SIG-M5 (cell line): ENCODE measurements at regions not wholly inside any gene's neighbourhood (a gene's known extent, or its start where the extent isn't known, plus 50 kb on each side); places are given as distances from the start of the nearest gene placed in this dataset.
"Not testable (repeated sequence)": the region's sequence is repeated elsewhere in the genome, so short reads cannot be mapped to it uniquely, and the experiment has no call there.

ENCODE experiments used
- DNase-seq: peaks from one replicate; lab custom pipeline; 2025; lab: John Stamatoyannopoulos, UW

GRCh38 chr6:9024246-9024645 lies 588.9 kb upstream of the SLC35B3 start:
- not testable (repeated sequence) for DNase-seq

- DNase-seq: no peak
Observed at GRCh38 chr6:9020001-9020400, 584.7 kb upstream of the SLC35B3 start.

DNA sequence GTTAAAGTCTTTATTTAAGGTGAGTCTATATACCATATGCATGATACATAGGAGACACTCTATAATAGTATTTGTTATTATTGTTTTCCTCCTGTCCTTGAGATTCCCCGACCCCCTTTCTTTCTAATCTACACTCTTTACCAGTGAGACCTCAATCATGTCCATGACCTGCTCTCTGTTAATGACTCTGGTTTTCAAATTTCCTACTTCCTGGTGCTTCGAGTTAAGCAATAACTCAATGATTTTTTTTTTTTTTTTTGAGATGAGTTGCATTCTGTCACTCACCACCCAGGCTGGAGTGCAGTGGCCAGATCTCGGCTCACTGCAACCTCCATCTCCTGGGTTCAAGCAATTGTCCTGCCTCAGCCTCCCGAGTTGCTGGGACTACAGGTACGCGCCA lies 574.6 kb upstream of the SLC35B3 start:
- no peak for DNase-seq

DNA sequence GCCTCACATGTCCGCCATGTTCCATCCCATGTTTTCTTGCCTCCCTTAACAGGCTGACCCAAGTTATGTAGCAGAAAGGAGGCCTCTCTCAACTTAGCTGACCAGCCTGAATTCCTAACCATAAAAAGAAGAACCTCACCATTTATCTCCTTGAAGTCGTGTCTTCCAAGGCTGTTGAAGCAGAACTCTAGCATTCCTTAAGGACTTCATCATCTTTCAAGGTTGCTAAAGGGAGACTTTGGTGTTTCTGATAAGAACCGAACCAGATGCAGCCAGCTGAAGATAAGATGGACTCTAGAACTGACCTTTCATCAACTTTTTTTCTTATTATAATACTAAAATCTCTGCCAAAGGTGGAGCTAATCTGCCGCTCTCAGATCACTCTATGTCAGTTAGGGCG lies 571.7 kb upstream of the SLC35B3 start:
- no peak for DNase-seq

- no peak for DNase-seq
Observed at GRCh38 chr6:9002833-9003232, 567.5 kb upstream of the SLC35B3 start.

DNA sequence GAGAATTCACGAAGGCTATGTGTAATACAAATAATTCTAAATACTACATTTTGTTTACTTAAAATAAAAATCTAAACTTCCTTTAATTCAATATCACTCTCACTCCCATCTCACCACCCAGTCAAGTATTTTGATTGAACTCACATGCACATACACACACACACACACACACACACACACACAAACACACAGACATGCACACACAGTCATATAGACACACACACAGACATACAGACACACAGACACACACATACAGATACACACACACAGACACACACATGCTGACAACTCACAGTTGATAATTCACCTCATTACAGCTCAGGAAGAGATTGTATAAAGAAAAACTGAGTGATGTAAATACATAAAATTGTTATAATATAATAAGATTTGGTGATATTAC lies 559.8 kb upstream of the SLC35B3 start:
- DNase-seq: no peak

- no peak for DNase-seq
Observed at GRCh38 chr6:8993111-8993510, 557.8 kb upstream of the SLC35B3 start.

DNA sequence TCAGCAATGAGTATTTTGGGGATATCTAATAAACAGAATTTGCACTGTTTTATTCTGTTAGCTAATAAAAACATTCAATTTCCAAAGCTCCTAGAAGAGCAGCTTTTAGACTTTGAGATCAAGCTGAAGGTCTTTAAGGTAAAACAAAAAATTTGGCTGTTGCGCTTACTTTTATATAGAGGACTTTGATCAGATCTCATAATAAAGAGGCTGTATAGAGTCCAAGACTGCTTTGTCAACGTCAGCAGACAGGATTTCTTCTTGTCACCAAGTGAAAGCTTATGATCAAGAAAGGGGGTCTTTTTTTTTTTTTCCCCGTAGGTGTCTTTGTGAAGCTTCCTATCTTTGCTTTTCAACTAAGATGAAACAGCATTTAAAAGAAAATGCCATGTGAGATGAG lies 556.5 kb upstream of the SLC35B3 start:
- DNase-seq: no peak

DNA sequence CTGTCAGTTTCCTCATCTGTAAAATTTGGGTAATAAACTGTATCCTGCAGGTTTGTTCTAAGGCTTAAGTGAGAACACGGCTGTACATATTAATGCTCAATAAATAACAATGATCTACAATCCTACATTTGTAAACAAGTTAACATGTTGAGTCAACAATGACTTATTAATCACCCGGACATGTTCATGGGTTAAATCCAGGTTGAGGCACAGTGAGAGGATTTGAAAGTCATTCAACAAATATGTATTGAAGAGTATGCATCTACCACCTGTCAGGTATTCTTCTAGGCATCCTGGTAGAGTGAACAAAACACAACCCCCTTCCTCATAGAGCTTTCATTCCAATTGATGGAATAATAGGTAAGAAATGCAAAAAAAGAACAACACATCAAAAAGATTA lies 554.7 kb upstream of the SLC35B3 start:
- DNase-seq: no peak

GRCh38 chr6:8983202-8983688 lies 547.9 kb upstream of the SLC35B3 start:
- DNase-seq: no peak

DNA sequence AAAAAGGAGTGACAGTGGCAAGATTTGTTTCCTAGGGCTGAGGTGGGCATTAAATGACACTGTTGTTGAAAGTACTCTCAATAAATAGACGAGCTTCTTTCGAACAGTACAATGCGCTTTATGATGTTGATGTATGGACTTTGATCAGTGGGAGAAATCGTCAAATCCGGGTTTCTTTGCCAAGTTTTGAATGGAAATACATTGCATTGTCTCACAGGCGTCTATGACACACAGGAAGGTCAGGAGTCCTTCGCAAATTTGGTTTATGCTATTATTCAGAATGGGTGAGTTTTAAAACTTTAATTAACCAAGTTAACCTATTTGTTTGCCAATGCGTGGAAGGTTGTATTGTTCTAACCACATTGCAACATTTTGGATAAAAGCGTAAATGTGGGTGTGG lies 547.3 kb upstream of the SLC35B3 start:
- DNase-seq: no peak

GRCh38 chr6:8973395-8973794 lies 538.0 kb upstream of the SLC35B3 start:
- DNase-seq: no peak

DNA sequence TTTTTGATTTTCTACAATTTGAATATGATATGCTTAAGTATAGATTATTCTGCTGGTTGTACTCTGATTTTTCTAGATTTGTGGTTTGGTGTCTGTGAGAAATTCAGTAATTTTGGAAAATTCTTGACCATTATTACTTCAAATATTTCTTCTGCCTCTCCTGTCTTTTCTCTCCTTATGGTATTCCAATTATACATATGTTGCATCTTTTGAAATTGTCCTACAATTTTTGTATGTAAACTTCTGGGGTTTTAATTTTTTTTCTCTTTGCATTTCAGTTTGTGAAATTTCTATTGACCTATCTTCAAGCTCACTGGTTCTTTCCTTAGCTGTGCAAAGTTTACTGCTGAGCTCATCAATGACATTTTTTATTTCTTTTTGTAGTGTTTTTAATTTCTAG lies 534.4 kb upstream of the SLC35B3 start:
- DNase-seq: no peak

DNA sequence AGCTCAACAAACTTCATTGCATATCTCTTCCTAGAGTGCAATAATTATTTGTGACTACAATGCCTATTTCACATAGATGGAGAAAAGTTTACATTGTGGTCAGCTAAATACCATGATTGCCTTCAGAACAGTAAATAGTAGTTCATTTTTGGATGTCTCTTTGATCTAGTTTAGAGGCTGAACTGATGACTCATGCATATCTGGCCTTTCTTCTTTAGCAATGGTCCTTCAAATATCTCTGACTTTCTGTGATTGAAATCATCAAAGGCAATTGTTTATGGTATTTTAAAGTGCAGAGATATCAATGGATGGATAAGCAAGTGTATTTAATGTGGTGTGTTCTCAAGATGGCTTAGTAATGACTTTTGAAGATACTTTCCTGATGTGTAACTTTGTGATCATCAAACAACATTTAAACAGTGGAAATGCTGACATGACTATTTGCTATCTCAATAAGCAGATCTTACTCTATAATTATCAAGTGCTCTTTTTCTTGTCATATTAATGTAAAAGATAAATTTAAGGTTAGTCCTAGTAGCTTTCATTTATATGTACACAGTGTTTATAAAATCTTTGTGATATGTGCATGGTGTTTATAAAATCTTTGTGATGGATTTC lies 523.7 kb upstream of the SLC35B3 start:
- no peak for DNase-seq

- DNase-seq: no peak
Observed at GRCh38 chr6:8953310-8953709, 518.0 kb upstream of the SLC35B3 start.

DNA sequence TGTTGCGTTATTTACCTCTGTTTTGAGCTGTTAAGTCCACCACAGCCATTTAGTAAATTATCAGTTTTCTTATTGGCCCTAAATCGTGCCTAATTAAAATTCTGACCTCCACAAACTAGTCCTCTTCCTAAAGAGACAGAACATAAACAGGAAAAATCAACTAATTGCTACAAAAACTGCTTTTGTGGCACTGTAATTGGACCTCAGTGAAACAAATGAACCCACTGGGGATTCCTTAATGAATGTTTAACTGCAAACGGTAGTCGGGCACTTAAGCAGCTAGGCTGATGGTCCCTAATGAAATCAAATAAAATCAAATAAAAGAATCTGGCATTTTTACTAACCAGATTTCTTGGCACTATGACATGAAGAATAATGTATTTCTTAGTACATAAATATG lies 513.4 kb upstream of the SLC35B3 start:
- DNase-seq: no peak

GRCh38 chr6:8947900-8948299 lies 512.6 kb upstream of the SLC35B3 start:
- DNase-seq: no peak

DNA sequence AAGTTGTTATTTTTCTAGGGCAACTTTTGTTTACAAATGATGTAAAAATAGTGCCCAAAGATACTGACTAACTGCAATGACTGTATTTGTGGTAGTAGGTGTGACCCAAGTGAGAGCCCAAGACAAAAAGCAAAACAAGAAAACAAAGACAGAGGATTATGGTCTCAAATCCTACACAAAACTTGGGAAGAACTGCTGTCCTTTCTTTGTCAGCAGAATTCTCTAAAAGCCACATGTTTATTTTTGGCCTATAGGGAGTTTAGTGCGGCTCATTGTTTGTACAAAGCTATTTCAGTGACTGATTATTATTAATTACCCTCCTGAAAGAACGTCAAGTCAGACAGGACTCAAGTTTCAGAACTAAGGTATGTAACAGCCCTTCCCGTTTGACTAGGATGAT lies 509.2 kb upstream of the SLC35B3 start:
- DNase-seq: no peak

DNA sequence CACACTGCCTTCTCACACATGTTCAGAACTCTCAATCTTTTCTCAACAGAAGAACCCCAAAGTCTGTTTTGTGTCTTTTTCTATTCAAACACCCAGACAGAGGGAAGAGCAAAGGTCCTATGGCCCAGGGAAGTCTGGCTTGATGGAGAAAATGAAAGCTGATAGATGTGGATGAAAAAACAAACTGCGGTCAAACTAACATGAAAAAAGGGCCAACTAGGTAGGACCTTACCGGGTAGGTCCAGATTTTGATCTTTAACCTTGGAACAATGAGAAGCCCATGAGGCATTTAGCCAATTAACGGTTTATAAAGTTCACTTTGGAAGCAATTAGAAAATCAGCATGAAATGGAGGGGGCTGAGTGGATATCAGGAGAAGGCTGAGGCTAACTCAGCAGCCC lies 507.7 kb upstream of the SLC35B3 start:
- no peak for DNase-seq

- no peak for DNase-seq
Observed at GRCh38 chr6:8941577-8941976, 506.2 kb upstream of the SLC35B3 start.

GRCh38 chr6:8940356-8940755 lies 505.0 kb upstream of the SLC35B3 start:
- no peak for DNase-seq

DNA sequence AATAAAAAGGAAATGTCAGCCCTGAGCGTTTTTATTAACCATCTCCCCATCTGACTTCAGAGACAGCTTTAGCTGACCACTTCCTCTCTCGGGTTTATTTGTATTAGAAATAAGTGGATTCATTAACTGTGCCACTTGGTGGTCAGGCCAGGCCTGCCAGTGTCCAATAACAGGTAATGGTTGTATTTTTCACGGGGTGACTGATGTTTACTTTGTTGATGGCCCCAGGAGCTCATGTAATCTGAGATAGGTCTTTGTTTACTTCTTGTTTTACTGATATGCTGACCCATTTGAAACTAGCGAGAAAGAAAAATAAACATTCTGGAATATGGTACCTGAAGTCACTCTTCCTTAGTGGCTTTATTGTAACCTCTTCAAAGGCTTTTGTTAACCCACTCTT lies 504.3 kb upstream of the SLC35B3 start:
- DNase-seq: no peak

DNA sequence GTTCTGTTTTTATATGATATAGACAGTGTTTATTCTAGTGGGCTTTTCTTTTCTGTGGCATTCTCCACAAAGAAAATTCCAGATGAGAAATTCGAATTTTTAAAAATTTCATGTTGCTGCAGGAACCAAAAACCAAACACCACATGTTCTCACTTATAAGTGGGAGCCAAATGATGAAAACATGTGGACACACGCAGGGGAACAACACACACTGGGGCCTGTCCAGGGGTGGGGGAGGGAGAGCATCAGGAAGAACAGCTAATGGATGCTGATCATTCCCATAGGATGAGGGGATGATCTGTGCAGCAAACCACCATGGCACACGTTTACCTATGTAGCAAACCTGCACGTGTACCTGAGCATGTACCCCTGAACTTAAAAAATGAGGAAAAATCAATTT lies 499.0 kb upstream of the SLC35B3 start:
- DNase-seq: no peak

DNA sequence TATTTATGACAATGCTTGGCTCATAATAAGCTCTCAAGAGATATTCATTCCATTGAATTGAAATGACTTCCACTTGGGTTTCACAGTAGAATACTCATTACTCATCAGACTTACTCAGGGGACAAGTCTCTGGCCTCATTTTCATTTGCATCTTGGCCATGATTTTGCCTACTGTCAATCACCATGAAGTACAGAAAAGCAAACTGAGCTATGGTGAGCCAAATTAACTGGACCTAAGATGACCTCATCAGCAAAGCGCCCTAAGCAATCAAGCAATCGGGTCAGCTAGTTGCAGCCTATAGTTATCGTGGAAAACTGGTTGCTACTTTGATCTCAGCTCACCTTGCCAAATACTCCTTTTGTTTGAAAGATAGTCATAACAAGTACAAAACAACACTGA lies 494.7 kb upstream of the SLC35B3 start:
- no peak for DNase-seq

DNA sequence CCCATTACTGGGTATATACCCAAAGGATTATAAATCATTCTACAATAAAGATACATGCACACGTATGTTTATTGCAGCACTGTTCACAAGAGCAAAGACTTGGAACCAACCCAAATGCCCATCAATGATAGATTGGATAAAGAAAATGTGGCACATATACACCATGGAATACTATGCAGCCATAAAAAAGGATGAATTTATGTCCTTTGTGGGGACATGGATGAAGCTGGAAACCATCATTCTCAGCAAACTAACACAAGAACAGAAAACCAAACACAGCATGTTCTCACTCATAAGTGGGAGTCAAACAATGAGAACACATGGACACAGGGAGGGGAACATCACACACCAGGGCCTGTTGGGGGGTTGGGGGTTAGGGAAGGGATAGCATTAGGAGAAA lies 484.9 kb upstream of the SLC35B3 start:
- DNase-seq: not testable (repeated sequence)
